NCI-H1105 treated with DMSO at 0.1 percent for 48 hours (cell line): ENCODE measurements at regions not wholly inside any gene's neighbourhood (a gene's known extent, or its start where the extent isn't known, plus 50 kb on each side); places are given as distances from the start of the nearest gene placed in this dataset.

Experiments
- DNase-seq: peaks from one replicate; lab custom pipeline; 2025; lab: John Stamatoyannopoulos, UW

GRCh38 chr9:115733318-115734110, 420.1 kb upstream of the PAPPA start:
- DNase-seq, result no peak

GRCh38 chr9:115739096-115739875, 414.3 kb upstream of the PAPPA start:
- no peak for DNase-seq

- no peak for DNase-seq
Observed at GRCh38 chr9:115740986-115741385, 412.6 kb upstream of the PAPPA start.

GRCh38 chr9:115743709-115744605, 409.6 kb upstream of the PAPPA start:
- DNase-seq, result no peak

DNA sequence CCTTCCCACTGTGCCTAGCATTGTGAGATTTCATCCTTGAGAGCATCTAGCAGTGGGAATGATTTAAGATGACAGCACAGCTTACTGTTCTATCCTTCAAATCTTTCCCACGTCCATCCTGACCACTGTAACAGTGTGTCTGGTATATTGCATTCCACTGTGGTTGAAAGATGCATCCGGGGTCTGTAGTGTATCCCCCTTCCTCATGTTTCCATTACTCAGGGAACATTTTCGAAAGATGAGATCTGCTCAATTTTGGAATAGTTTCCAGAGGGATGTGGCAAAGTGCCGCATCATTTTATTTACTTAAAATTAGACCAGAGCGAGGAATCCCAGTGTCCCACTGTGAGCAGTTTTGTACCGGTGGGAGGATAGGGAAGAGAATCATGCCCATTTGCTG, 407.1 kb upstream of the PAPPA start:
- DNase-seq, result no peak

DNA sequence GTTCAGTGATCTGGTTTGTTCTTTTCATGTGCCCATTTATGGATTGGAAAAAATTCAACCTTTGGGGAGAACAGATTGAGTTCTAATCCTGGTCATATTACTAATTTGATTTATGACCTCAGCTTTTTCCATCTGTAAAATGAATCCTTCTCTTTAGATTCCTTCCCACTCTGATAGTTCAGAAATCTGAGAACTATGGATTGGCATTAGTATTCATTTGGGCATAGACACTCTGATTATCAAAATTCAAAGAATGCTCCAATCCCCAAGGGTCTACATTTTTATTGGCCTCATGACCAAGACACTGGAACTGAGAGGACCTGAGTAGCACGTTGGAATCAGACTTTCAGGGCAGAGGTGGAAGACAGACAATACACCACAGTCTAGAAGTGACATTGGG, 405.9 kb upstream of the PAPPA start:
- DNase-seq, result no peak

- no peak for DNase-seq
Observed at GRCh38 chr9:115756736-115757135, 396.9 kb upstream of the PAPPA start.

DNA sequence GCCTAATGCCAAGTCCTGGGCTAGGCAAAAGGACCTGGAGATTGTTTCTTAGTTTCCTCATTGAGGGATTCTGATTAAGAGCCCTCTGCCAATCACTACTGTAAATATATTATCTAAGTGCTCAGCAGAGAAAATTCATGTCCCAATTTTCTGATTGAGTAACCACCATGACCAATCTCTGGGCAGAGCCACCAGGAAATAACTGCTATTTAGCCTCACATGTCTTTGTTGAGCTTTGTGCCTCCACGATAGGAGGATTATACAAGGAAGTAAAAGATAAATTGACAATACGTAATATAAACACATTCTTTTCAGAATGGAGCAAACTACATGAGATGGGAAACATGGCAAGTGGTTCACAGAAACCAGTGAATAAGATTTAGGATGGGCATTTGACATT, 396.1 kb upstream of the PAPPA start:
- DNase-seq, result no peak

- DNase-seq, result no peak
Observed at GRCh38 chr9:115758441-115758840, 395.1 kb upstream of the PAPPA start.

DNA sequence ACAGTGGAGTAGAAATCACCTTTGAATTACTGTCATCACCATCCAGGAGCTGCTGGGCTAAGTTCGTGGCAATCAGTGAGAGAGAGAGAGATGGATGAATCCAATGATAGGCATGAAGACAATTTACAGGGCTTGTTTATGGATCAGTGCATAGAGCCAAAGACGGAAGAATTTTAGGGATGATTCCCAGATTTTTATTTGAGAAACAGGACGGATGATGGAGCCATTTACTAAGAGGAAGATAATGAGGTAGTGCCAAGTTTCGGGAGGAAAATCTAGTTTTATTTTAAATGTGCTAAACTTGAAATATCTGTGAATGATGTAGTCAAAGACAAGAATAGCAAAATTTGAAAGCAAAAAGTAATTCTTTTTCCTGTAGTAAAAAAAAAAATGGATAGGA, 394.2 kb upstream of the PAPPA start:
- no peak for DNase-seq

GRCh38 chr9:115764645-115765044, 388.9 kb upstream of the PAPPA start:
- DNase-seq, result no peak

- DNase-seq, result no peak
Observed at GRCh38 chr9:115765060-115765459, 388.5 kb upstream of the PAPPA start.

GRCh38 chr9:115766370-115766955, 387.1 kb upstream of the PAPPA start:
- no peak for DNase-seq

GRCh38 chr9:115770521-115770920, 383.1 kb upstream of the PAPPA start:
- no peak for DNase-seq

GRCh38 chr9:115775659-115776058, 377.9 kb upstream of the PAPPA start:
- DNase-seq, result no peak

DNA sequence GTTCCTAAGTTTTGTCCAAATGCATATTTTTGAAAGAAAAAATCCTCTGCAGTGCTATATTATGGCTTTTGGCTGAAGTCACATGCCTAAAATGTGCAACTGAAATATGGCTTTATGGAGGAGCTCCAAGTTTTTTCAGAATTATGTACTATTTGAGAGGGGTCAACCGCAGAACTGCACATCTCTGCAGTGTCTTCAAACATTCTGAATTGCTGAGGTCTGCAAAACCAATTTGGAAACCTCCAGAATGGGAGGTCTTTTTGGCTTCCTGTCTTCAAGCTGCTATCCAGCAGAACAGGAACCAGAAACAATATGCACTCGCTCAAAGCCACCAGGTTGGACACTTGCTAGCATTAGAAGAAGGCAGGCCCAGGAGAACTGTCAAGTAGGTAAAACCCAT, 376.0 kb upstream of the PAPPA start:
- no peak for DNase-seq

- DNase-seq, result no peak
Observed at GRCh38 chr9:115781070-115781736, 372.4 kb upstream of the PAPPA start.

DNA sequence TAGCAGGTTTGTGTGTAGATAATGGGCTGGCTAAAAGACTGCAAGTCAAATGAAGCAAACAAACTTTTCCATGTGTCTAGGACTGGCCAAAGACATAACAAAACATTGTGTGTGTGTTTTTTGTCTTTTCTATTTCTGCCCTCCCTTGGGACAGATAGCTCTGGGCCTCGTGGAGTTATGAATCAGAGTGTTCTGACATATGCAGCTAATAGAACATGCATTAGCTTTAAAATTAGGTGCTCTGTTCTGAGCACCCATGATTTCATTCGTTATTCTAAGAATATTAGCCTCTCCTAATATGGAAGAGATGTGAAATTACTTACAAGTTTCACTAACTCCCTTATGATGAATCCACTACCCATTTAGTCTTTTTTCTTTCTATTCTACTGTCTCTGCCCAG, 367.3 kb upstream of the PAPPA start:
- DNase-seq, result no peak

GRCh38 chr9:115790520-115790919, 363.1 kb upstream of the PAPPA start:
- DNase-seq, result no peak

GRCh38 chr9:115794921-115795475, 358.6 kb upstream of the PAPPA start:
- no peak for DNase-seq

GRCh38 chr9:115799734-115800133, 353.9 kb upstream of the PAPPA start:
- DNase-seq, result no peak
